Sigmoid colon (tissue), 6 donors: ENCODE measurements at regions not wholly inside any gene's neighbourhood (a gene's known extent, or its start where the extent isn't known, plus 50 kb on each side); places are given as distances from the start of the nearest gene placed in this dataset.

ENCODE experiments used
- DNase-seq: peaks from one replicate; pipeline ENCODE4 v3.0.0-alpha.2; 2019
- H3K27ac ChIP-seq, 4 donors: fragments of 200-600 bp; sonication (generic); one replicate each; pipeline ENCODE4 v1.5.1; 2016 to 2019; ENCODE audit warnings: mild to moderate bottlenecking in 1 of 4
- H3K27me3 ChIP-seq, 3 donors: fragments of 200-600 bp; sonication (generic); one replicate each; pipeline ENCODE4 v1.5.1; 2019; ENCODE audit warnings: mild to moderate bottlenecking in 1 of 3
- H3K36me3 ChIP-seq, 4 donors: fragments of 200-600 bp; sonication (generic); one replicate each; pipeline ENCODE4 v1.5.1; 2016 to 2019
- H3K4me1 ChIP-seq, 4 donors: fragments of 200-600 bp; sonication (generic); one replicate each; pipeline ENCODE4 v1.5.1; 2017 to 2019
- H3K4me3 ChIP-seq, 4 donors: fragments of 200-600 bp; sonication (generic); one replicate each; pipeline ENCODE4 v1.5.1; 2017 to 2019; ENCODE audit warnings: mild to moderate bottlenecking in 2 of 4, moderate library complexity in 1 of 4
- H3K9me3 ChIP-seq, 4 donors: fragments of 200-600 bp in 3 of 4; sonication (generic) in 3 of 4; one replicate each; pipeline versions ENCODE4 v1.5.1 to v1.6.1; 2013 to 2019
- EP300 ChIP-seq, 4 donors: sonication (generic); formaldehyde crosslinking; IDR thresholded peaks; one replicate each; pipeline ENCODE4 v1.6.1; 2017; ENCODE audit warnings: antibody characterized with exemption in 4 of 4
- POLR2A ChIP-seq, 2 donors: fragments of 450-650 bp; IDR thresholded peaks; one replicate each; pipeline ENCODE4 v1.6.1; 2016; ENCODE audit warnings: antibody characterized with exemption in 2 of 2, mild to moderate bottlenecking in 2 of 2, moderate library complexity in 2 of 2
- POLR2AphosphoS5 ChIP-seq, 4 donors: sonication (generic); formaldehyde crosslinking; IDR thresholded peaks; one replicate each; pipeline ENCODE4 v1.6.1; 2017; ENCODE audit warnings: antibody characterized with exemption in 4 of 4
- WGBS, 2 donors: extraction: QIAGEN DNeasy Blood & Tissue Kit; methylation state at CpG; one replicate each; pipeline ENCODE4 v1.1.7; 2013; 5-methylcytosine and 5-hydroxymethylcytosine counted together
- intact Hi-C: fragments of 100-400 bp; cut with DNase I; formaldehyde crosslinking; loops from one replicate; pipeline ENCODE4 v1.15.1; 2023
- TF ChIP-seq, protein P1 (sequence below), 4 experiments: fragments of 450-650 bp in 3 of 4; fragments of 200-600 bp in 1 of 4; IDR thresholded peaks; one replicate each; pipeline ENCODE4 v1.5.1; 2016 to 2019; ENCODE audit warnings: antibody characterized with exemption in 4 of 4, mild to moderate bottlenecking in 3 of 4, moderate library complexity in 2 of 4
- donor health status: healthy with polysubstance abuse.
- donor health status: healthy.

DNA sequence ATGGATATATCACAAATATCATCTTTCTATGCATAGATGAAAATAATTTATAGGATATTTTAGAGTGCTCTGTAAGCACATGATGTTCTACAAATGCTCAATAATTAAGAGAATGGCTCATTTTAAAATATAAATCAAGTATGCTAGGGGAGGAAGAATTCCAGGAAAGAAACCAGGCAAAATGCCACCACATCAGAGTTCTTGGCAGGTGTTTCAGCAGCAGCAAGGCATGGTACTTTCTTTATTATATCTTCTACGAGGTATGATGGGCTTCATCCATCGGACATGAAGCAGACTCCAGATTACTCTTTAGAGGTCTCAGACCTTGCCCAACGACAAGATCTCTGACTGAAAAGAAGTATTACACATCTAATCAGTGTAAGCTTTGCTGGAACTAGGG, 316.3 kb upstream of the ARRDC3 start:
- intact Hi-C loops, result no loop called here
- Histone ChIP-seq H3K4me3 (no peak overlapping the region), H3K9me3 (peaks cover 0 to 5% (median 0%) of the 10 kb centered on the region in 4 donors), H3K27ac (no peak overlapping the region), H3K27me3 (no peaks in the 10 kb centered on the region), H3K4me1 (no peaks in the 10 kb centered on the region), H3K36me3 (no peaks in the 10 kb centered on the region)
- no peak for DNase-seq
- WGBS, 2 donors, result 88 to 91% methylated on average over 3 of the region's 3 CpGs
- TF ChIP-seq, protein P1, sequence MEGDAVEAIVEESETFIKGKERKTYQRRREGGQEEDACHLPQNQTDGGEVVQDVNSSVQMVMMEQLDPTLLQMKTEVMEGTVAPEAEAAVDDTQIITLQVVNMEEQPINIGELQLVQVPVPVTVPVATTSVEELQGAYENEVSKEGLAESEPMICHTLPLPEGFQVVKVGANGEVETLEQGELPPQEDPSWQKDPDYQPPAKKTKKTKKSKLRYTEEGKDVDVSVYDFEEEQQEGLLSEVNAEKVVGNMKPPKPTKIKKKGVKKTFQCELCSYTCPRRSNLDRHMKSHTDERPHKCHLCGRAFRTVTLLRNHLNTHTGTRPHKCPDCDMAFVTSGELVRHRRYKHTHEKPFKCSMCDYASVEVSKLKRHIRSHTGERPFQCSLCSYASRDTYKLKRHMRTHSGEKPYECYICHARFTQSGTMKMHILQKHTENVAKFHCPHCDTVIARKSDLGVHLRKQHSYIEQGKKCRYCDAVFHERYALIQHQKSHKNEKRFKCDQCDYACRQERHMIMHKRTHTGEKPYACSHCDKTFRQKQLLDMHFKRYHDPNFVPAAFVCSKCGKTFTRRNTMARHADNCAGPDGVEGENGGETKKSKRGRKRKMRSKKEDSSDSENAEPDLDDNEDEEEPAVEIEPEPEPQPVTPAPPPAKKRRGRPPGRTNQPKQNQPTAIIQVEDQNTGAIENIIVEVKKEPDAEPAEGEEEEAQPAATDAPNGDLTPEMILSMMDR (IDR thresholded peaks at IDR 0.05), result no peak
- TF ChIP-seq EP300 (IDR thresholded peaks at IDR 0.05), result no peak
- TF ChIP-seq POLR2A (IDR thresholded peaks at IDR 0.05), result no peak
- TF ChIP-seq POLR2AphosphoS5 (IDR thresholded peaks at IDR 0.05), result no peak

DNA sequence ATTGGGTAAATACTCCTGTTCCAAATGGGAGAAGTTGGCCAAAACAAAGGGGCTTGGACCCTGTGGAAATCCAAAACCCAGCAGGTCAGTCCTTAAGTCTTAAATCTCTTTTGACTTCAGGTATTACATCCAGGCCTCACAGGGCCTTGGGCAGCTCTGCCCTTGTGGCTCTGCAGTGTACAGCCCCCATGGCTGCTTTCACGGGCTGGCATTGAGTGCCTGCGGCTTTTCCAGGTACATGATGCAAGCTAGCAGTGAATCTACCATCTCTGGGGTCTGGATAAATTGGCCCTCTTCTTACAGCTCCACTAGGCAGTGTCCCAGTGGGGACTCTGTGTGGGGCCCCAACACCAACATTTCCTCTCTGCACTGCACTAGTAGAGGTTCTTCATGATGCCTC, 308.5 kb upstream of the ARRDC3 start:
- no peak for TF ChIP-seq EP300 (IDR thresholded peaks at IDR 0.05)
- no peak for TF ChIP-seq POLR2AphosphoS5 (IDR thresholded peaks at IDR 0.05)
- TF ChIP-seq POLR2A (IDR thresholded peaks at IDR 0.05), result no peak
- TF ChIP-seq, protein P1 (IDR thresholded peaks at IDR 0.05), result no peak
- Histone ChIP-seq H3K4me3 (no peak overlapping the region), H3K4me1 (no peaks in the 10 kb centered on the region), H3K36me3 (no peaks in the 10 kb centered on the region), H3K27ac (no peak overlapping the region), H3K9me3 (no peaks in the 10 kb centered on the region), H3K27me3 (no peaks in the 10 kb centered on the region)
- 87 to 88% methylated on average over 2 of the region's 2 CpGs for WGBS, 2 donors
- intact Hi-C loops, result no loop called here
- DNase-seq, result no peak

DNA sequence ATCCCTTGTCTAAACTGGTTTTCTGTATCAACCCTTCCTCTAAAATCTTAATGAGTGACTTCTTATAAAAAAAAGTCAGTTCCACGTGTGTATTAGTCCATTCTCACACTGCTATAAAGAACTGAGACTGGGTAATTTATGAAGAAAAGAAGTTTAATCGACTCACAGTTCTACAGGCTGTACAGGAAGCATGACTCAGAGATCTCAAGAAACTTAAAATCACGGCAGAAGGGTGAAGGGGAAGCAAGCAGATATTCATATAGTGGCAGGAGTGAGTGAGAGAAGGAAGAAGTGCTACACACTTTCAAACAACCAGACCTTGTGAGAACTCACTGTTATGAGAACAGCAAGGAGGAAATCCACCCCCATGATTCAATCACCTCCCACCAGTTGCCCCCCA, 307.8 kb upstream of the ARRDC3 start:
- Histone ChIP-seq H3K36me3 (no peaks in the 10 kb centered on the region), H3K4me3 (no peak overlapping the region), H3K4me1 (no peaks in the 10 kb centered on the region), H3K27me3 (no peaks in the 10 kb centered on the region), H3K9me3 (no peaks in the 10 kb centered on the region), H3K27ac (no peak overlapping the region)
- DNase-seq, result no peak
- intact Hi-C loops, result no loop called here
- TF ChIP-seq POLR2AphosphoS5 (IDR thresholded peaks at IDR 0.05) (no peak), EP300 (IDR thresholded peaks at IDR 0.05) (no peak), POLR2A (IDR thresholded peaks at IDR 0.05) (no peak)
- TF ChIP-seq, protein P1 (IDR thresholded peaks at IDR 0.05), result no peak
- 40 to 60% methylated on average over 3 of the region's 3 CpGs for WGBS, 2 donors

DNA sequence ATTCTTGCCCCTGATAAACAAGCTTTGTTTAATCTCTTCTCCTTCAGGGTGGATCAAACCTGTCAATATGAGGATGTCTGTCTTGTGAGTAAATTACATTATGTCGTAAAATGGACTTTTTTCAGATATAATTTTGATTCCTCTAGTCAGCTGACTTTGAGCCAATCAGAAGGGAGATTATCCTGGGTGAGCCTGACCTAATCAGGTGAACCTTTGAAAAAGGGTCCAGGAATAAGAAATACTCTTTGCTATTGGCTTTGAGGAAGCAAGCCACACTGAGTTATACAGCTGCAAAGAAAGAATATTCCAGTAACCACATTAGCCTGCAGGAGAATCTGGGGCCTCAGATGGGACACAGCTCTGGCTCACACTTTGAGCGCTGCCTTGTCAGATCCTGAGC, 304.3 kb upstream of the ARRDC3 start:
- intact Hi-C loops, result no loop called here
- no peaks in the 10 kb centered on the region for H3K36me3 ChIP-seq
- TF ChIP-seq, protein P1 (IDR thresholded peaks at IDR 0.05), result no peak
- TF ChIP-seq POLR2A (IDR thresholded peaks at IDR 0.05) (no peak), EP300 (IDR thresholded peaks at IDR 0.05) (no peak), POLR2AphosphoS5 (IDR thresholded peaks at IDR 0.05) (no peak)
- H3K27me3 ChIP-seq, result no peaks in the 10 kb centered on the region
- H3K4me3 ChIP-seq, result no peak overlapping the region
- WGBS, 2 donors, result 74 to 88% methylated on average over 2 of the region's 2 CpGs
- H3K9me3 ChIP-seq, result no peaks in the 10 kb centered on the region
- no peak for DNase-seq
- no peaks in the 10 kb centered on the region for H3K4me1 ChIP-seq
- no peak overlapping the region for H3K27ac ChIP-seq

DNA sequence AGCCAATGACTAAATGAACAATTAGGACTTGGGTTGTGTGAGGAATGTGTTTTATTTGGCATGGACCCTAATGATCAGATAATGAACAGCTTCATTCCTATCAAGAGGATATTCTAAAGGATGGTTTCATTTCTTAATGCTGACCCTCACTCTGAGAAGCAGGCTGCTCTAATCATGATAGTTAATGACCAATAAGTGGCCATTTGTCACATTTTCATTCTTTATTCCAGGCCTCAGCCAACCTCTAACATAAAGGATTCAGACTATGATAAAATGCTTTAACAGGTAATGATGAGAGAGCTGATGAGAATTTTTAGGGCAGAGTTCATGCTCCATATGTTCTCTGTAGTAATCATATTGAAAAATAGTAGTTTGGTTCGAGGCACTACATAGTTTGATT, 301.5 kb upstream of the ARRDC3 start:
- intact Hi-C loops, result no loop called here
- H3K4me1 ChIP-seq, result no peaks in the 10 kb centered on the region
- DNase-seq, result no peak
- no peaks in the 10 kb centered on the region for H3K36me3 ChIP-seq
- H3K4me3 ChIP-seq, result no peak overlapping the region
- no peaks in the 10 kb centered on the region for H3K27me3 ChIP-seq
- H3K9me3 ChIP-seq, result no peaks in the 10 kb centered on the region
- TF ChIP-seq POLR2A (IDR thresholded peaks at IDR 0.05) (no peak), POLR2AphosphoS5 (IDR thresholded peaks at IDR 0.05) (no peak), EP300 (IDR thresholded peaks at IDR 0.05) (no peak)
- TF ChIP-seq, protein P1 (IDR thresholded peaks at IDR 0.05), result no peak
- WGBS, 2 donors, result 67 to 70% methylated on average over 1 of the region's 1 CpG
- H3K27ac ChIP-seq, result no peak overlapping the region
